ENCODE measurements at regions not wholly inside any gene's neighbourhood (a gene's known extent, or its start where the extent isn't known, plus 50 kb on each side); places are given as distances from the start of the nearest gene placed in this dataset.

GRCh38 chr1:72891976-72892375 is 609.6 kb upstream of the NEGR1 start:
- no peak for DNase-seq (ENCODE audit: low read depth in 1 of 2, low spot score in 1 of 2)
- TF ChIP-seq, protein P1, sequence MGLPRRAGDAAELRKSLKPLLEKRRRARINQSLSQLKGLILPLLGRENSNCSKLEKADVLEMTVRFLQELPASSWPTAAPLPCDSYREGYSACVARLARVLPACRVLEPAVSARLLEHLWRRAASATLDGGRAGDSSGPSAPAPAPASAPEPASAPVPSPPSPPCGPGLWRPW (IDR thresholded peaks at IDR 0.05): no peak
- TF ChIP-seq EHF (CRISPR knock-in tag; IDR thresholded peaks at IDR 0.05) (no peak), FOXS1 (CRISPR knock-in tag; IDR thresholded peaks at IDR 0.05) (no peak), BHLHE40 (IDR thresholded peaks at IDR 0.05; ENCODE audit: low read depth, low read length) (no peak), FOSL2 (IDR thresholded peaks at IDR 0.05) (no peak), FOSL2 (CRISPR knock-in tag; IDR thresholded peaks at IDR 0.05) (no peak), CEBPB (IDR thresholded peaks at IDR 0.05) (no peak), SMC3 (IDR thresholded peaks at IDR 0.05) (no peak), ZC3H11A (IDR thresholded peaks at IDR 0.05) (no peak), EP300 (IDR thresholded peaks at IDR 0.05) (no peak), CHD2 (IDR thresholded peaks at IDR 0.05; ENCODE audit: low read length, partially characterized antibody) (no peak), RAD21 (conservative IDR thresholded peaks at IDR 0.05 in 1 of 2, IDR thresholded peaks at IDR 0.05 in 1 of 2) (no peak), ESRRA (IDR thresholded peaks at IDR 0.05; ENCODE audit: borderline replicate concordance, low read length) (no peak), RARB (CRISPR knock-in tag; IDR thresholded peaks at IDR 0.05) (no peak), PHF8 (IDR thresholded peaks at IDR 0.05; ENCODE audit: borderline replicate concordance, low read depth) (no peak), ZSCAN20 (CRISPR knock-in tag; IDR thresholded peaks at IDR 0.05) (no peak)
- no peak for ATAC-seq
- CTCF ChIA-PET: no interaction called here
- no peaks in the 10 kb centered on the region for H3K4me1 ChIP-seq
- POLR2A ChIA-PET: no interaction called here
- no peak for FAIRE-seq
- no peak overlapping the region for H3K4me3 ChIP-seq
- no peak overlapping the region for H3K27ac ChIP-seq
- no peak overlapping the region for H3K4me2 ChIP-seq
- H3K9me3 ChIP-seq: no peaks in the 10 kb centered on the region
- WGBS (ENCODE audit: missing lambda C conversion rate): 8% methylated on average over 6 of the region's 6 CpGs

DNA sequence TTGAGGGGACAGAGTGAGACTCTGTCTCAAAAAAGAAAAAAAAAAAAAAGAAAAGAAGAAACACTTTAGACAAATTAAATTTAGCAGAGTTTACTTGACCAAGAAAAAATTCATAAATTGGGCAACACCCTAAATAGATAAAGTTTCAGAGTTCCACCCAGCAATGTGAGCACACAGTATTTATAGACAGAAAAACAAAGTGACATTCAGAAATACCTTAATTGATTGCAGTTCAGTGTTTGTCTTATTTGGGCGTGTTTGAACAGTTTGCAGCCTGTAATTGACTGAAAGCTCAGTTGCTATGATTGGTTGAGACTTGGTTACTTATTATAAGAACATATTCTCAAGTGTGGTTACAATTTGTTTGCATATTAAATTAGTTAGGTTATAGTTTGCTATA is 603.5 kb upstream of the NEGR1 start:
- no peak overlapping the region for H3K27ac ChIP-seq
- DNase-seq (ENCODE audit: low read depth in 1 of 2, low spot score in 1 of 2) (no peak), FAIRE-seq (no peak), ATAC-seq (no peak)
- TF ChIP-seq TFCP2L1 (CRISPR knock-in tag; IDR thresholded peaks at IDR 0.05) (no peak), MYC (IDR thresholded peaks at IDR 0.05; ENCODE audit: borderline replicate concordance, low read length) (no peak), RFX5 (IDR thresholded peaks at IDR 0.05) (no peak), CHD2 (IDR thresholded peaks at IDR 0.05; ENCODE audit: low read length, partially characterized antibody) (no peak)
- TF ChIP-seq, protein P2, sequence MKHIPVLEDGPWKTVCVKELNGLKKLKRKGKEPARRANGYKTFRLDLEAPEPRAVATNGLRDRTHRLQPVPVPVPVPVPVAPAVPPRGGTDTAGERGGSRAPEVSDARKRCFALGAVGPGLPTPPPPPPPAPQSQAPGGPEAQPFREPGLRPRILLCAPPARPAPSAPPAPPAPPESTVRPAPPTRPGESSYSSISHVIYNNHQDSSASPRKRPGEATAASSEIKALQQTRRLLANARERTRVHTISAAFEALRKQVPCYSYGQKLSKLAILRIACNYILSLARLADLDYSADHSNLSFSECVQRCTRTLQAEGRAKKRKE (CRISPR knock-in tag; IDR thresholded peaks at IDR 0.05; ENCODE audit: low read depth): no peak
- TF ChIP-seq, protein P1 (IDR thresholded peaks at IDR 0.05): no peak
- CTCF ChIA-PET: no interaction called here
- no peaks in the 10 kb centered on the region for H3K9me3 ChIP-seq
- no peak overlapping the region for H3K4me2 ChIP-seq
- no peak overlapping the region for H3K4me3 ChIP-seq
- H3K4me1 ChIP-seq: no peaks in the 10 kb centered on the region
- 0% methylated on average over 1 of the region's 1 CpG for WGBS (ENCODE audit: missing lambda C conversion rate)
- POLR2A ChIA-PET: no interaction called here

DNA sequence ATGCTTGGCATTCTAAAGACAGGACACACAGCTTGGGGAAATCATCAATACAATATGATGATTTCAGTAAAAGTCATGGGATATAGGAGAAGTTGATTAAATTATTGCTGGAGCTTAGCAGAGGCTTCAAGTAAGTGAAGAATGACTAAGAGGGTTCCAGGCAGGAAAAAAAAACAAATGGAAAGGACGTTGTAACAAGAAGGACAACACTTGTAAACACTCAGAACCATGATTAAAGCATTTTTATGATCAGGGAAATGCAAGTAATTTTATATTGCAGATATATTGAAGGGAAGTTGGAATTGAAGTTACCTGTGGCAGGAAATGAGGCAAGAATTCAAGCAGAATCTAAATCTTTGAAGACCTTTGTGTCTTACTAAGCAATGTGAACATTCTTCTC is 602.7 kb upstream of the NEGR1 start:
- no peak for FAIRE-seq
- H3K4me2 ChIP-seq: no peak overlapping the region
- no peak overlapping the region for H3K4me3 ChIP-seq
- WGBS (ENCODE audit: missing lambda C conversion rate): 0% methylated on average over 1 of the region's 1 CpG
- ChIA-PET CTCF (no interaction called here), POLR2A (no interaction called here)
- DNase-seq (ENCODE audit: low read depth in 1 of 2, low spot score in 1 of 2): no peak
- H3K27ac ChIP-seq: no peak overlapping the region
- no peaks in the 10 kb centered on the region for H3K4me1 ChIP-seq
- TF ChIP-seq CEBPB (IDR thresholded peaks at IDR 0.05): no peak
- no peak for TF ChIP-seq POLR2A (IDR thresholded peaks at IDR 0.05; ENCODE audit: low read length)
- TF ChIP-seq SREBF2 (IDR thresholded peaks at IDR 0.05): no peak
- no peak for TF ChIP-seq MAFK (IDR thresholded peaks at IDR 0.05; ENCODE audit: partially characterized antibody)
- no peak for TF ChIP-seq EP300 (IDR thresholded peaks at IDR 0.05)
- no peak for TF ChIP-seq NPAS2 (CRISPR knock-in tag; IDR thresholded peaks at IDR 0.05; ENCODE audit: borderline replicate concordance)
- TF ChIP-seq JUNB (IDR thresholded peaks at IDR 0.05): no peak
- no peak for TF ChIP-seq MAX (IDR thresholded peaks at IDR 0.05)
- no peak for TF ChIP-seq CHD4 (IDR thresholded peaks at IDR 0.05; ENCODE audit: borderline replicate concordance)
- TF ChIP-seq NFE2L2 (conservative IDR thresholded peaks at IDR 0.05; ENCODE audit: low read length): no peak
- no peak for TF ChIP-seq EHMT2 (IDR thresholded peaks at IDR 0.05; ENCODE audit: low read depth)
- TF ChIP-seq, protein P2 (CRISPR knock-in tag; IDR thresholded peaks at IDR 0.05; ENCODE audit: low read depth): no peak
- no peaks in the 10 kb centered on the region for H3K9me3 ChIP-seq
- no peak for ATAC-seq
